ENCODE measurements at regions not wholly inside any gene's neighbourhood (a gene's known extent, or its start where the extent isn't known, plus 50 kb on each side); places are given as distances from the start of the nearest gene placed in this dataset.

- Histone ChIP-seq H4K20me1 (ENCODE audit: control insufficient read depth, extremely low read depth, insufficient read depth, low read length) (no peaks in the 10 kb centered on the region), H3K9me3 (ENCODE audit: control insufficient read depth, insufficient read depth, low read depth, low read length) (no peaks in the 10 kb centered on the region), H3K79me2 (ENCODE audit: control insufficient read depth, insufficient read depth, low read length) (no peaks in the 10 kb centered on the region), H2AFZ (ENCODE audit: low read length) (no peak overlapping the region), H3K4me3 (replicated peaks in 1 of 4; ENCODE audit: control extremely low read depth in 1 of 4, insufficient read depth in 1 of 4, low read depth in 3 of 4, low read length in 4 of 4) (no peak overlapping the region), H3K4me1 (ENCODE audit: control insufficient read depth, extremely low read depth, insufficient read depth, low read length) (no peaks in the 10 kb centered on the region), H3K36me3 (ENCODE audit: control insufficient read depth, insufficient read depth, low read length) (no peaks in the 10 kb centered on the region), H3K27ac (ENCODE audit: insufficient read depth, low read length) (no peak overlapping the region), H3K9ac (ENCODE audit: insufficient read depth, low read length) (no peak overlapping the region), H3K27me3 (ENCODE audit: control insufficient read depth, insufficient read depth, low read length) (no peaks in the 10 kb centered on the region), H3K4me2 (ENCODE audit: extremely low read depth, insufficient read depth, low read length) (no peak overlapping the region)
- peak in 1 of 2 donors; percentile 65 for DNase-seq (ENCODE audit: low read depth in 2 of 2)
- TF ChIP-seq CTCF (conservative IDR thresholded peaks at IDR 0.05 in 1 of 2, IDR thresholded peaks at IDR 0.05 in 1 of 2; ENCODE audit: low read depth in 1 of 2, low read length in 2 of 2) = no peak
- TF ChIP-seq EZH2 (IDR thresholded peaks at IDR 0.05; ENCODE audit: low read length, missing control alignments) = no peak
Observed at GRCh38 chr13:104114101-104114500, 1047.9 kb upstream of the SLC10A2 start.

- H2AFZ ChIP-seq (ENCODE audit: low read length) = no peak overlapping the region
- H3K4me2 ChIP-seq (ENCODE audit: extremely low read depth, insufficient read depth, low read length) = no peak overlapping the region
- no peak overlapping the region for H3K9ac ChIP-seq (ENCODE audit: insufficient read depth, low read length)
- no peaks in the 10 kb centered on the region for H4K20me1 ChIP-seq (ENCODE audit: control insufficient read depth, extremely low read depth, insufficient read depth, low read length)
- no peaks in the 10 kb centered on the region for H3K9me3 ChIP-seq (ENCODE audit: control insufficient read depth, insufficient read depth, low read depth, low read length)
- H3K27ac ChIP-seq (ENCODE audit: insufficient read depth, low read length) = no peak overlapping the region
- H3K4me3 ChIP-seq (replicated peaks in 1 of 4; ENCODE audit: control extremely low read depth in 1 of 4, insufficient read depth in 1 of 4, low read depth in 3 of 4, low read length in 4 of 4) = no peak overlapping the region
- no peaks in the 10 kb centered on the region for H3K4me1 ChIP-seq (ENCODE audit: control insufficient read depth, extremely low read depth, insufficient read depth, low read length)
- no peaks in the 10 kb centered on the region for H3K36me3 ChIP-seq (ENCODE audit: control insufficient read depth, insufficient read depth, low read length)
- DNase-seq (ENCODE audit: low read depth in 2 of 2) = peak; percentile 4
- no peaks in the 10 kb centered on the region for H3K27me3 ChIP-seq (ENCODE audit: control insufficient read depth, insufficient read depth, low read length)
- no peaks in the 10 kb centered on the region for H3K79me2 ChIP-seq (ENCODE audit: control insufficient read depth, insufficient read depth, low read length)
- TF ChIP-seq EZH2 (IDR thresholded peaks at IDR 0.05; ENCODE audit: low read length, missing control alignments) (no peak), CTCF (conservative IDR thresholded peaks at IDR 0.05 in 1 of 2, IDR thresholded peaks at IDR 0.05 in 1 of 2; ENCODE audit: low read depth in 1 of 2, low read length in 2 of 2) (no peak)
Observed at GRCh38 chr13:104111031-104111430, 1044.8 kb upstream of the SLC10A2 start.

DNA sequence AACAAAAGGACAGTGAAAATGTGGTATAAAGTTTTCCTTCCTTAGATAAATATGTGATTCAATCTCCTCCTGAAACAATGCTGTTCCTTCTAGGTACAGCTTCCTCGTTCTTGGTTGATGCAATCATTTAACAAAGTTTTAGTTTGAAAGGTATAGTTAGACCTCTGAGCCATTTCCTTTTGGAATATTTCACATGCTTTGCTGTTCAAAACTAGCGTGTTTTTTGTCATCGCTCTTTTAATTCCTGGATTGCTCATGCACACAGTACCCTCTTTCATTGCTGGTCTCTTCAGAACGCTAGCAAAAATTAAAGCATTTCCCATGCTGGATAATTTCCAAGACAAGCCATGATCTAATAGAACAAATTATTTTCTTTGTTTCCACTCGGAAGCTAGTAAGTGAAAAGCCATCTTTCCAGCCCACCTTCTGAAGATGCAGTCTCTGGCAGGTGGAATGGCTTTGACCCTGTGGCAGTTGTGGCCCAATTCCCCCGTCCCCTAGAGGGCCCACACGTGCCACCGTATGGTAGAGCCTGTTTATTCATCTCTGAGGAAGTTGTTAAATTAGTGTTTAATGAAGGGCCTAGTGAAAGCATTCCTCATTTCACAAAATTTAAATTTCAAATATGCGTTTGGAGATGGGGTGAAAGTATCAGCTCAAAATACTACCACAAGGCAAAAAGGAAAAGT lies 1040.6 kb upstream of the SLC10A2 start:
- Histone ChIP-seq H3K27me3 (ENCODE audit: control insufficient read depth, insufficient read depth, low read length) (no peaks in the 10 kb centered on the region), H3K4me1 (ENCODE audit: control insufficient read depth, extremely low read depth, insufficient read depth, low read length) (no peaks in the 10 kb centered on the region), H3K27ac (ENCODE audit: insufficient read depth, low read length) (no peak overlapping the region), H3K4me2 (ENCODE audit: extremely low read depth, insufficient read depth, low read length) (no peak overlapping the region), H4K20me1 (ENCODE audit: control insufficient read depth, extremely low read depth, insufficient read depth, low read length) (no peaks in the 10 kb centered on the region), H2AFZ (ENCODE audit: low read length) (no peak overlapping the region), H3K9ac (ENCODE audit: insufficient read depth, low read length) (no peak overlapping the region), H3K36me3 (ENCODE audit: control insufficient read depth, insufficient read depth, low read length) (no peaks in the 10 kb centered on the region), H3K79me2 (ENCODE audit: control insufficient read depth, insufficient read depth, low read length) (no peaks in the 10 kb centered on the region), H3K4me3 (replicated peaks in 1 of 4; ENCODE audit: control extremely low read depth in 1 of 4, insufficient read depth in 1 of 4, low read depth in 3 of 4, low read length in 4 of 4) (no peak overlapping the region), H3K9me3 (ENCODE audit: control insufficient read depth, insufficient read depth, low read depth, low read length) (no peaks in the 10 kb centered on the region)
- DNase-seq (ENCODE audit: low read depth in 2 of 2) = peak in 1 of 2 donors; percentile 75
- TF ChIP-seq CTCF (conservative IDR thresholded peaks at IDR 0.05 in 1 of 2, IDR thresholded peaks at IDR 0.05 in 1 of 2; ENCODE audit: low read depth in 1 of 2, low read length in 2 of 2) (no peak), EZH2 (IDR thresholded peaks at IDR 0.05; ENCODE audit: low read length, missing control alignments) (no peak)
